Liver (tissue), 8 donors: ENCODE measurements at regions not wholly inside any gene's neighbourhood (a gene's known extent, or its start where the extent isn't known, plus 50 kb on each side); places are given as distances from the start of the nearest gene placed in this dataset.

Experiments used
- DNase-seq: peaks from one replicate; pipeline ENCODE4 v3.0.0-alpha.2; 2017; ENCODE audit warnings: low spot score
- H3K27ac ChIP-seq, 2 donors: one replicate each; pipeline ENCODE4 v1.7.0; 2013; ENCODE audit warnings: inconsistent platforms in 2 of 2, low read length in 2 of 2, control low read depth in 1 of 2, low read depth in 1 of 2, mild to moderate bottlenecking in 1 of 2
- H3K27me3 ChIP-seq, 4 donors: one replicate each; pipeline versions ENCODE4 v1.6.1 to v1.7.0; 2013; ENCODE audit warnings: low read length in 3 of 4, inconsistent platforms in 1 of 4, mild to moderate bottlenecking in 1 of 4, moderate library complexity in 1 of 4; ENCODE audit not compliant: control insufficient read depth in 4 of 4, insufficient read depth in 4 of 4
- H3K36me3 ChIP-seq, 4 donors: one replicate each; pipeline versions ENCODE4 v1.6.1 to v1.7.0; 2013; ENCODE audit warnings: low read length in 3 of 4, mild to moderate bottlenecking in 3 of 4, low read depth in 1 of 4, moderate library complexity in 1 of 4; ENCODE audit not compliant: control insufficient read depth in 4 of 4, insufficient read depth in 3 of 4
- H3K4me1 ChIP-seq, 4 donors: one replicate each; pipeline versions ENCODE4 v1.6.1 to v1.7.0; 2013; ENCODE audit warnings: low read length in 3 of 4, mild to moderate bottlenecking in 3 of 4, moderate library complexity in 1 of 4; ENCODE audit not compliant: control insufficient read depth in 4 of 4, insufficient read depth in 4 of 4
- H3K4me3 ChIP-seq, 3 donors: one replicate each; pipeline versions ENCODE4 v1.6.1 to v1.7.0; 2013; ENCODE audit warnings: low read length in 3 of 3, control low read depth in 1 of 3, low read depth in 1 of 3, mild to moderate bottlenecking in 1 of 3
- H3K9ac ChIP-seq, 2 donors: one replicate each; pipeline ENCODE4 v1.7.0; 2013; ENCODE audit warnings: low read length in 2 of 2, mild to moderate bottlenecking in 2 of 2, moderate library complexity in 2 of 2, control low read depth in 1 of 2, low read depth in 1 of 2
- H3K9me3 ChIP-seq, 4 donors: one replicate each; pipeline versions ENCODE4 v1.6.1 to v1.7.0; 2013; ENCODE audit warnings: low read length in 3 of 4; ENCODE audit not compliant: control insufficient read depth in 4 of 4
- EGR1 ChIP-seq, 2 donors: IDR thresholded peaks; 2 replicates each; pipeline ENCODE4 v1.6.1; 2016 to 2018; ENCODE audit warnings: antibody characterized with exemption in 2 of 2, low read depth in 2 of 2
- FOXA1 ChIP-seq: IDR thresholded peaks from 2 replicates; pipeline ENCODE4 v1.6.1; 2016; ENCODE audit warnings: antibody characterized with exemption
- FOXA2 ChIP-seq: IDR thresholded peaks from 2 replicates; pipeline ENCODE4 v1.6.1; 2016; ENCODE audit warnings: antibody characterized with exemption
- GABPA ChIP-seq, 2 donors: IDR thresholded peaks in 1 of 2; conservative IDR thresholded peaks in 1 of 2; 2 replicates each; pipeline ENCODE4 v1.6.1; 2016; ENCODE audit warnings: antibody characterized with exemption in 2 of 2, mild to moderate bottlenecking in 1 of 2, moderate library complexity in 1 of 2
- HNF4A ChIP-seq, 2 donors: conservative IDR thresholded peaks; 2 replicates each; pipeline ENCODE4 v1.6.1; 2016; ENCODE audit warnings: antibody characterized with exemption in 2 of 2, mild to moderate bottlenecking in 2 of 2
- HNF4G ChIP-seq: IDR thresholded peaks from 2 replicates; pipeline ENCODE4 v1.6.1; 2016; ENCODE audit warnings: antibody characterized with exemption
- JUND ChIP-seq, 2 donors: IDR thresholded peaks; 2 replicates each; pipeline ENCODE4 v1.6.1; 2016; ENCODE audit warnings: antibody characterized with exemption in 2 of 2
- NR2F2 ChIP-seq: IDR thresholded peaks from 2 replicates; pipeline ENCODE4 v1.6.1; 2016; ENCODE audit warnings: antibody characterized with exemption
- RAD21 ChIP-seq, 2 donors: IDR thresholded peaks; 2 replicates each; pipeline ENCODE4 v1.6.1; 2016; ENCODE audit warnings: antibody characterized with exemption in 2 of 2, mild to moderate bottlenecking in 2 of 2
- RXRA ChIP-seq, 2 donors: IDR thresholded peaks; 2 replicates each; pipeline ENCODE4 v1.6.1; 2017 to 2018; ENCODE audit warnings: antibody characterized with exemption in 2 of 2, mild to moderate bottlenecking in 1 of 2
- SP1 ChIP-seq: IDR thresholded peaks from 2 replicates; pipeline ENCODE4 v1.6.1; 2018; ENCODE audit warnings: antibody characterized with exemption, mild to moderate bottlenecking
- TAF1 ChIP-seq: conservative IDR thresholded peaks from 2 replicates; pipeline ENCODE4 v1.6.1; 2016; ENCODE audit warnings: antibody characterized with exemption, mild to moderate bottlenecking
- YY1 ChIP-seq: IDR thresholded peaks from 2 replicates; pipeline ENCODE4 v1.6.1; 2016; ENCODE audit warnings: antibody characterized with exemption, mild to moderate bottlenecking
- WGBS: extraction: QIAGEN DNeasy Blood & Tissue Kit; methylation state at CpG from one replicate; pipeline ENCODE4 v1.1.7; 2013; 5-methylcytosine and 5-hydroxymethylcytosine counted together
- TF ChIP-seq, protein P1 (sequence below): IDR thresholded peaks from 2 replicates; pipeline ENCODE4 v1.6.1; 2016; ENCODE audit warnings: antibody characterized with exemption
- TF ChIP-seq, protein P2 (sequence below): IDR thresholded peaks from 2 replicates; pipeline ENCODE4 v1.6.1; 2016; ENCODE audit warnings: antibody characterized with exemption, mild to moderate bottlenecking
- TF ChIP-seq, protein P3 (sequence below): IDR thresholded peaks from 2 replicates; pipeline ENCODE4 v1.6.1; 2016; ENCODE audit warnings: antibody characterized with exemption
- TF ChIP-seq, protein P4 (sequence below): IDR thresholded peaks from 2 replicates; pipeline ENCODE4 v1.6.1; 2016; ENCODE audit warnings: antibody characterized with exemption
- TF ChIP-seq, protein P5 (sequence below): fragments of 150-350 bp; IDR thresholded peaks from 2 replicates; pipeline ENCODE4 v1.5.1; 2017; ENCODE audit warnings: improper control_type of control experiment, low read depth, low read length; ENCODE audit not compliant: missing input control
- donor health status: healthy.
- donor health status: healthy.
- donor health status: healthy.
- donor health status: healthy.
- donor health status: healthy.

DNA sequence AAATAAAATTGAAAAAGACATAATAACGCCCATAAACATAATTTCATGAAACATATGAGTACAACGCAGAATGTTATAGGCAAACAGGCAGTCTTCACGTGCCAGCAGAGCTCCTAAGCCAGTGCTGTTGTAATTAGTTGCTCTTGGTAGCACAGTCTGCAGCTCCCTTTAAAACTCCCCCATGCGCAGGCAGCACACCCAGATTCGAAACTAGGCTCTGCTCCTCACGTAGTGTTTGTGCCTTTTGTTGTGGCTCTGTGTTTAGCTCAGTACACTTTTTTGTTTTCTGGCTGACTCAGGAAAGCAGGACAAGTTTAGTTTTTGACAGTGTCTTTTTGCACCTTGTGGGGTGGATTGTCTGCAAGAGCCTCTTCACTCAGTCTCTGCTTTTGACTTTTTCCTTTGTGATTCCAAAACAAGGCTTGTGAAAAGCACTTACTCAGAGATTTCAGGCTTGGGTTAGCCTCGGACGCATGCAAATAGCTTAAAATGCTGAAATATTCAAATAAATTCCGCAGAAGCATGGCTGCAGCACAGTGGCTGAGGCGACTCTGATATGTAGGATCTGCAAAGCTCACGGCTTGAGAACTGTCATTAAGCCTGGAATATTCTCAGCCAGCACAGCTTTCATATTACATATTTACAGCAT, 113.6 kb downstream of the IRX1 start:
- H3K9me3 ChIP-seq: peaks cover 0 to 2% (median 0%) of the 10 kb centered on the region in 4 donors

More for the DNA sequence above, 113.6 kb downstream of the IRX1 start:
- no peaks in the 10 kb centered on the region for H3K4me1 ChIP-seq
- TF ChIP-seq RXRA (IDR thresholded peaks at IDR 0.05) (no peak), FOXA2 (no peak), SP1 (no peak), FOXA1 (no peak), HNF4G (no peak), RAD21 (IDR thresholded peaks at IDR 0.05) (no peak), TAF1 (no peak), EGR1 (IDR thresholded peaks at IDR 0.05; ENCODE audit: low read depth in 2 of 2) (no peak), YY1 (no peak), JUND (IDR thresholded peaks at IDR 0.05) (no peak), GABPA (IDR thresholded peaks at IDR 0.05 in 1 of 2, conservative IDR thresholded peaks at IDR 0.05 in 1 of 2) (no peak), NR2F2 (no peak), HNF4A (conservative IDR thresholded peaks at IDR 0.05) (no peak)
- TF ChIP-seq, protein P1, sequence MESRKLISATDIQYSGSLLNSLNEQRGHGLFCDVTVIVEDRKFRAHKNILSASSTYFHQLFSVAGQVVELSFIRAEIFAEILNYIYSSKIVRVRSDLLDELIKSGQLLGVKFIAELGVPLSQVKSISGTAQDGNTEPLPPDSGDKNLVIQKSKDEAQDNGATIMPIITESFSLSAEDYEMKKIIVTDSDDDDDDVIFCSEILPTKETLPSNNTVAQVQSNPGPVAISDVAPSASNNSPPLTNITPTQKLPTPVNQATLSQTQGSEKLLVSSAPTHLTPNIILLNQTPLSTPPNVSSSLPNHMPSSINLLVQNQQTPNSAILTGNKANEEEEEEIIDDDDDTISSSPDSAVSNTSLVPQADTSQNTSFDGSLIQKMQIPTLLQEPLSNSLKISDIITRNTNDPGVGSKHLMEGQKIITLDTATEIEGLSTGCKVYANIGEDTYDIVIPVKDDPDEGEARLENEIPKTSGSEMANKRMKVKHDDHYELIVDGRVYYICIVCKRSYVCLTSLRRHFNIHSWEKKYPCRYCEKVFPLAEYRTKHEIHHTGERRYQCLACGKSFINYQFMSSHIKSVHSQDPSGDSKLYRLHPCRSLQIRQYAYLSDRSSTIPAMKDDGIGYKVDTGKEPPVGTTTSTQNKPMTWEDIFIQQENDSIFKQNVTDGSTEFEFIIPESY: no peak
- TF ChIP-seq, protein P2, sequence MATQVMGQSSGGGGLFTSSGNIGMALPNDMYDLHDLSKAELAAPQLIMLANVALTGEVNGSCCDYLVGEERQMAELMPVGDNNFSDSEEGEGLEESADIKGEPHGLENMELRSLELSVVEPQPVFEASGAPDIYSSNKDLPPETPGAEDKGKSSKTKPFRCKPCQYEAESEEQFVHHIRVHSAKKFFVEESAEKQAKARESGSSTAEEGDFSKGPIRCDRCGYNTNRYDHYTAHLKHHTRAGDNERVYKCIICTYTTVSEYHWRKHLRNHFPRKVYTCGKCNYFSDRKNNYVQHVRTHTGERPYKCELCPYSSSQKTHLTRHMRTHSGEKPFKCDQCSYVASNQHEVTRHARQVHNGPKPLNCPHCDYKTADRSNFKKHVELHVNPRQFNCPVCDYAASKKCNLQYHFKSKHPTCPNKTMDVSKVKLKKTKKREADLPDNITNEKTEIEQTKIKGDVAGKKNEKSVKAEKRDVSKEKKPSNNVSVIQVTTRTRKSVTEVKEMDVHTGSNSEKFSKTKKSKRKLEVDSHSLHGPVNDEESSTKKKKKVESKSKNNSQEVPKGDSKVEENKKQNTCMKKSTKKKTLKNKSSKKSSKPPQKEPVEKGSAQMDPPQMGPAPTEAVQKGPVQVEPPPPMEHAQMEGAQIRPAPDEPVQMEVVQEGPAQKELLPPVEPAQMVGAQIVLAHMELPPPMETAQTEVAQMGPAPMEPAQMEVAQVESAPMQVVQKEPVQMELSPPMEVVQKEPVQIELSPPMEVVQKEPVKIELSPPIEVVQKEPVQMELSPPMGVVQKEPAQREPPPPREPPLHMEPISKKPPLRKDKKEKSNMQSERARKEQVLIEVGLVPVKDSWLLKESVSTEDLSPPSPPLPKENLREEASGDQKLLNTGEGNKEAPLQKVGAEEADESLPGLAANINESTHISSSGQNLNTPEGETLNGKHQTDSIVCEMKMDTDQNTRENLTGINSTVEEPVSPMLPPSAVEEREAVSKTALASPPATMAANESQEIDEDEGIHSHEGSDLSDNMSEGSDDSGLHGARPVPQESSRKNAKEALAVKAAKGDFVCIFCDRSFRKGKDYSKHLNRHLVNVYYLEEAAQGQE: no peak
- TF ChIP-seq, protein P3, sequence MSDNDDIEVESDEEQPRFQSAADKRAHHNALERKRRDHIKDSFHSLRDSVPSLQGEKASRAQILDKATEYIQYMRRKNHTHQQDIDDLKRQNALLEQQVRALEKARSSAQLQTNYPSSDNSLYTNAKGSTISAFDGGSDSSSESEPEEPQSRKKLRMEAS: no peak
- TF ChIP-seq, protein P4, sequence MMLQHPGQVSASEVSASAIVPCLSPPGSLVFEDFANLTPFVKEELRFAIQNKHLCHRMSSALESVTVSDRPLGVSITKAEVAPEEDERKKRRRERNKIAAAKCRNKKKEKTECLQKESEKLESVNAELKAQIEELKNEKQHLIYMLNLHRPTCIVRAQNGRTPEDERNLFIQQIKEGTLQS: no peak
- TF ChIP-seq, protein P5, sequence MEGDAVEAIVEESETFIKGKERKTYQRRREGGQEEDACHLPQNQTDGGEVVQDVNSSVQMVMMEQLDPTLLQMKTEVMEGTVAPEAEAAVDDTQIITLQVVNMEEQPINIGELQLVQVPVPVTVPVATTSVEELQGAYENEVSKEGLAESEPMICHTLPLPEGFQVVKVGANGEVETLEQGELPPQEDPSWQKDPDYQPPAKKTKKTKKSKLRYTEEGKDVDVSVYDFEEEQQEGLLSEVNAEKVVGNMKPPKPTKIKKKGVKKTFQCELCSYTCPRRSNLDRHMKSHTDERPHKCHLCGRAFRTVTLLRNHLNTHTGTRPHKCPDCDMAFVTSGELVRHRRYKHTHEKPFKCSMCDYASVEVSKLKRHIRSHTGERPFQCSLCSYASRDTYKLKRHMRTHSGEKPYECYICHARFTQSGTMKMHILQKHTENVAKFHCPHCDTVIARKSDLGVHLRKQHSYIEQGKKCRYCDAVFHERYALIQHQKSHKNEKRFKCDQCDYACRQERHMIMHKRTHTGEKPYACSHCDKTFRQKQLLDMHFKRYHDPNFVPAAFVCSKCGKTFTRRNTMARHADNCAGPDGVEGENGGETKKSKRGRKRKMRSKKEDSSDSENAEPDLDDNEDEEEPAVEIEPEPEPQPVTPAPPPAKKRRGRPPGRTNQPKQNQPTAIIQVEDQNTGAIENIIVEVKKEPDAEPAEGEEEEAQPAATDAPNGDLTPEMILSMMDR: no peak
- H3K27ac ChIP-seq: no peak overlapping the region
- H3K4me3 ChIP-seq: no peak overlapping the region
- DNase-seq: no peak
- H3K9ac ChIP-seq: no peak overlapping the region
- H3K27me3 ChIP-seq: no peaks in the 10 kb centered on the region
- H3K36me3 ChIP-seq: no peaks in the 10 kb centered on the region
- WGBS: 44% methylated on average over 11 of the region's 11 CpGs
